GM23338 (cell line): ENCODE measurements at regions not wholly inside any gene's neighbourhood (a gene's known extent, or its start where the extent isn't known, plus 50 kb on each side); places are given as distances from the start of the nearest gene placed in this dataset.

Experiments used
- ATAC-seq: fragments of 200-7000 bp; cut with Tn5 transposase; 3 replicates; pipeline ENCODE4 v1.9.1; 2020
- DNase-seq: peaks from one replicate; pipeline ENCODE4 v3.0.0-alpha.2; 2015; ENCODE audit warnings: low spot score
- H2AFZ ChIP-seq: fragments of 200-600 bp; sonication (generic); 2 replicates; pipeline ENCODE4 v1.8.0; 2016; ENCODE audit warnings: antibody characterized with exemption, mild to moderate bottlenecking, moderate library complexity
- H3F3A ChIP-seq: fragments of 200-600 bp; sonication (generic); replicated peaks from 2 replicates; pipeline ENCODE4 v1.8.0; 2017; ENCODE audit warnings: antibody characterized with exemption, mixed run types, low read depth
- H3K27ac ChIP-seq: fragments of 200-600 bp; sonication (generic); 2 replicates; pipeline ENCODE4 v1.6.1; 2016; ENCODE audit warnings: low read depth
- H3K27me3 ChIP-seq: fragments of 200-600 bp; sonication (generic); 2 replicates; pipeline ENCODE4 v1.8.0; 2016; ENCODE audit warnings: mild to moderate bottlenecking, mixed run types, moderate library complexity; ENCODE audit not compliant: insufficient read depth
- H3K36me3 ChIP-seq: fragments of 200-600 bp; sonication (generic); 2 replicates; pipeline ENCODE4 v1.8.0; 2016; ENCODE audit warnings: mild to moderate bottlenecking; ENCODE audit not compliant: insufficient read depth
- H3K4me1 ChIP-seq: fragments of 200-600 bp; sonication (generic); 2 replicates; pipeline ENCODE4 v1.8.0; 2016; ENCODE audit warnings: mild to moderate bottlenecking, moderate library complexity; ENCODE audit not compliant: insufficient read depth
- H3K4me2 ChIP-seq: fragments of 200-600 bp; sonication (generic); 2 replicates; pipeline ENCODE4 v1.7.1; 2017; ENCODE audit warnings: mixed run types
- H3K4me3 ChIP-seq: fragments of 200-600 bp; sonication (generic); 2 replicates; pipeline ENCODE4 v1.6.1; 2016; ENCODE audit warnings: mixed run types
- H3K79me2 ChIP-seq: fragments of 200-600 bp; sonication (generic); replicated peaks from 2 replicates; pipeline ENCODE4 v1.8.0; 2017; ENCODE audit warnings: mild to moderate bottlenecking; ENCODE audit not compliant: insufficient read depth
- H3K9me2 ChIP-seq: fragments of 200-600 bp; sonication (generic); 2 replicates; pipeline ENCODE4 v1.8.0; 2017; ENCODE audit not compliant: insufficient read depth
- H4K20me1 ChIP-seq: fragments of 200-600 bp; sonication (generic); replicated peaks from 2 replicates; pipeline ENCODE4 v1.8.0; 2017; ENCODE audit warnings: mild to moderate bottlenecking; ENCODE audit not compliant: insufficient read depth
- H3K27ac Mint-ChIP-seq: 2 replicates; pipeline ENCODE4 v1.8.0; 2020; ENCODE audit warnings: inconsistent platforms, mild to moderate bottlenecking, moderate library complexity, mixed read lengths
- H3K27me3 Mint-ChIP-seq: 3 replicates; pipeline ENCODE4 v1.8.0; 2022; ENCODE audit warnings: low read depth, mild to moderate bottlenecking, moderate library complexity, mixed read lengths, inconsistent platforms; ENCODE audit not compliant: insufficient read depth, poor library complexity
- H3K36me3 Mint-ChIP-seq: 3 replicates; pipeline ENCODE4 v1.8.0; 2021; ENCODE audit warnings: low read depth, mild to moderate bottlenecking, inconsistent platforms, moderate library complexity, mixed read lengths
- H3K4me1 Mint-ChIP-seq: 3 replicates; pipeline ENCODE4 v1.8.0; 2020; ENCODE audit warnings: mild to moderate bottlenecking, inconsistent platforms, mixed read lengths
- H3K4me3 Mint-ChIP-seq: 3 replicates; pipeline ENCODE4 v1.8.0; 2021; ENCODE audit warnings: moderate library complexity, mild to moderate bottlenecking, inconsistent platforms, mixed read lengths
- H3K9me3 Mint-ChIP-seq: 3 replicates; pipeline ENCODE4 v1.8.0; 2020; ENCODE audit warnings: moderate library complexity, mild to moderate bottlenecking, inconsistent platforms, mixed read lengths
- CREB1 ChIP-seq: fragments of 250-450 bp; sonication (Bioruptor Pico); IDR thresholded peaks from 2 replicates; pipeline ENCODE4 v1.5.0; 2020; ENCODE audit warnings: low read depth, mild to moderate bottlenecking, moderate library complexity
- ETS1 ChIP-seq: IDR thresholded peaks from 2 replicates; pipeline ENCODE4 v1.6.1; 2016; ENCODE audit warnings: antibody characterized with exemption
- EZH2 ChIP-seq: fragments of 200-600 bp; sonication (generic); IDR thresholded peaks from one replicate; pipeline ENCODE4 v1.8.0; 2017; ENCODE audit warnings: antibody characterized with exemption, mild to moderate bottlenecking, low read depth; ENCODE audit not compliant: unreplicated experiment
- EZH2phosphoT487 ChIP-seq: fragments of 200-600 bp; sonication (generic); IDR thresholded peaks from one replicate; pipeline ENCODE4 v1.8.1; 2018; ENCODE audit warnings: antibody characterized with exemption; ENCODE audit not compliant: unreplicated experiment
- JUNB ChIP-seq: IDR thresholded peaks from one replicate; pipeline ENCODE4 v1.6.1; 2016; ENCODE audit warnings: antibody characterized with exemption; ENCODE audit not compliant: unreplicated experiment
- NANOG ChIP-seq: IDR thresholded peaks from 2 replicates; pipeline ENCODE4 v1.6.1; 2016; ENCODE audit warnings: antibody characterized with exemption, borderline replicate concordance
- POLR2AphosphoS5 ChIP-seq: IDR thresholded peaks from 2 replicates; pipeline ENCODE4 v1.6.1; 2016; ENCODE audit warnings: antibody characterized with exemption, low read depth
- STAT1 ChIP-seq: IDR thresholded peaks from one replicate; pipeline ENCODE4 v1.6.1; 2016; ENCODE audit warnings: antibody characterized with exemption; ENCODE audit not compliant: unreplicated experiment
- ZNF114 ChIP-seq: fragments of 250-450 bp; sonication (Bioruptor Pico); IDR thresholded peaks from 2 replicates; pipeline ENCODE4 v1.5.0; 2020; ENCODE audit warnings: mild to moderate bottlenecking, moderate library complexity
- ZNF331 ChIP-seq: fragments of 250-450 bp; sonication (Bioruptor Pico); IDR thresholded peaks from 2 replicates; pipeline ENCODE4 v1.5.0; 2020; ENCODE audit warnings: low read depth, mild to moderate bottlenecking, moderate library complexity
- TF ChIP-seq, protein P1 (sequence below), 2 experiments: fragments of 200-600 bp in 1 of 2; sonication (generic) in 1 of 2; conservative IDR thresholded peaks; 2 replicates each; pipeline versions ENCODE4 v1.5.1 to v1.6.1; 2016 to 2017; ENCODE audit warnings: antibody characterized with exemption in 2 of 2, low read depth in 2 of 2, mild to moderate bottlenecking in 2 of 2, moderate library complexity in 1 of 2
- TF ChIP-seq, protein P2 (sequence below): IDR thresholded peaks from one replicate; pipeline ENCODE4 v1.6.1; 2018; ENCODE audit warnings: antibody characterized with exemption; ENCODE audit not compliant: unreplicated experiment

GRCh38 chr5:89989776-89990175 is 419.8 kb downstream of the CETN3 start:
- no peak overlapping the region for H3K4me3 ChIP-seq
- Mint-ChIP-seq H3K27me3 (no peaks in the 10 kb centered on the region), H3K27ac (no peak overlapping the region), H3K36me3 (peaks cover under 1% of the 10 kb centered on the region; the same call in 1 of the 3 replicates), H3K4me3 (no peak overlapping the region), H3K9me3 (no peaks in the 10 kb centered on the region), H3K4me1 (peaks cover 26% of the 10 kb centered on the region)
- ATAC-seq: no peak
- no peaks in the 10 kb centered on the region for H3K27me3 ChIP-seq
- no peak overlapping the region for H2AFZ ChIP-seq
- H3K4me1 ChIP-seq: peaks cover 22% of the 10 kb centered on the region
- no peak overlapping the region for H3K27ac ChIP-seq
- DNase-seq: no peak
- TF ChIP-seq ZNF114 (CRISPR knock-in tag) (no peak), POLR2AphosphoS5 (no peak), NANOG (no peak), STAT1 (no peak), ETS1 (no peak), EZH2phosphoT487 (no peak), JUNB (no peak), EZH2 (no peak), CREB1 (CRISPR knock-in tag) (no peak), ZNF331 (CRISPR knock-in tag) (no peak)
- TF ChIP-seq, protein P1, sequence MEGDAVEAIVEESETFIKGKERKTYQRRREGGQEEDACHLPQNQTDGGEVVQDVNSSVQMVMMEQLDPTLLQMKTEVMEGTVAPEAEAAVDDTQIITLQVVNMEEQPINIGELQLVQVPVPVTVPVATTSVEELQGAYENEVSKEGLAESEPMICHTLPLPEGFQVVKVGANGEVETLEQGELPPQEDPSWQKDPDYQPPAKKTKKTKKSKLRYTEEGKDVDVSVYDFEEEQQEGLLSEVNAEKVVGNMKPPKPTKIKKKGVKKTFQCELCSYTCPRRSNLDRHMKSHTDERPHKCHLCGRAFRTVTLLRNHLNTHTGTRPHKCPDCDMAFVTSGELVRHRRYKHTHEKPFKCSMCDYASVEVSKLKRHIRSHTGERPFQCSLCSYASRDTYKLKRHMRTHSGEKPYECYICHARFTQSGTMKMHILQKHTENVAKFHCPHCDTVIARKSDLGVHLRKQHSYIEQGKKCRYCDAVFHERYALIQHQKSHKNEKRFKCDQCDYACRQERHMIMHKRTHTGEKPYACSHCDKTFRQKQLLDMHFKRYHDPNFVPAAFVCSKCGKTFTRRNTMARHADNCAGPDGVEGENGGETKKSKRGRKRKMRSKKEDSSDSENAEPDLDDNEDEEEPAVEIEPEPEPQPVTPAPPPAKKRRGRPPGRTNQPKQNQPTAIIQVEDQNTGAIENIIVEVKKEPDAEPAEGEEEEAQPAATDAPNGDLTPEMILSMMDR (conservative IDR thresholded peaks at IDR 0.05; ENCODE audit: low read depth in 2 of 2): no peak
- TF ChIP-seq, protein P2, sequence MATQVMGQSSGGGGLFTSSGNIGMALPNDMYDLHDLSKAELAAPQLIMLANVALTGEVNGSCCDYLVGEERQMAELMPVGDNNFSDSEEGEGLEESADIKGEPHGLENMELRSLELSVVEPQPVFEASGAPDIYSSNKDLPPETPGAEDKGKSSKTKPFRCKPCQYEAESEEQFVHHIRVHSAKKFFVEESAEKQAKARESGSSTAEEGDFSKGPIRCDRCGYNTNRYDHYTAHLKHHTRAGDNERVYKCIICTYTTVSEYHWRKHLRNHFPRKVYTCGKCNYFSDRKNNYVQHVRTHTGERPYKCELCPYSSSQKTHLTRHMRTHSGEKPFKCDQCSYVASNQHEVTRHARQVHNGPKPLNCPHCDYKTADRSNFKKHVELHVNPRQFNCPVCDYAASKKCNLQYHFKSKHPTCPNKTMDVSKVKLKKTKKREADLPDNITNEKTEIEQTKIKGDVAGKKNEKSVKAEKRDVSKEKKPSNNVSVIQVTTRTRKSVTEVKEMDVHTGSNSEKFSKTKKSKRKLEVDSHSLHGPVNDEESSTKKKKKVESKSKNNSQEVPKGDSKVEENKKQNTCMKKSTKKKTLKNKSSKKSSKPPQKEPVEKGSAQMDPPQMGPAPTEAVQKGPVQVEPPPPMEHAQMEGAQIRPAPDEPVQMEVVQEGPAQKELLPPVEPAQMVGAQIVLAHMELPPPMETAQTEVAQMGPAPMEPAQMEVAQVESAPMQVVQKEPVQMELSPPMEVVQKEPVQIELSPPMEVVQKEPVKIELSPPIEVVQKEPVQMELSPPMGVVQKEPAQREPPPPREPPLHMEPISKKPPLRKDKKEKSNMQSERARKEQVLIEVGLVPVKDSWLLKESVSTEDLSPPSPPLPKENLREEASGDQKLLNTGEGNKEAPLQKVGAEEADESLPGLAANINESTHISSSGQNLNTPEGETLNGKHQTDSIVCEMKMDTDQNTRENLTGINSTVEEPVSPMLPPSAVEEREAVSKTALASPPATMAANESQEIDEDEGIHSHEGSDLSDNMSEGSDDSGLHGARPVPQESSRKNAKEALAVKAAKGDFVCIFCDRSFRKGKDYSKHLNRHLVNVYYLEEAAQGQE: no peak
- no peaks in the 10 kb centered on the region for H3K79me2 ChIP-seq
- no peak overlapping the region for H3K4me2 ChIP-seq
- no peaks in the 10 kb centered on the region for H4K20me1 ChIP-seq
- peaks cover 18% of the 10 kb centered on the region for H3K9me2 ChIP-seq
- no peaks in the 10 kb centered on the region for H3K36me3 ChIP-seq
- no peaks in the 10 kb centered on the region for H3F3A ChIP-seq
